GM18858 (cell line): ENCODE measurements at regions not wholly inside any gene's neighbourhood (a gene's known extent, or its start where the extent isn't known, plus 50 kb on each side); places are given as distances from the start of the nearest gene placed in this dataset.
"Not testable (repeated sequence)": the region's sequence is repeated elsewhere in the genome, so short reads cannot be mapped to it uniquely, and the experiment has no call there.

Source experiments
- ATAC-seq: cut with Tn5 transposase; IDR thresholded peaks from one replicate; pipeline ENCODE4 v1.9.1; 2021; ENCODE audit not compliant: unreplicated experiment

DNA sequence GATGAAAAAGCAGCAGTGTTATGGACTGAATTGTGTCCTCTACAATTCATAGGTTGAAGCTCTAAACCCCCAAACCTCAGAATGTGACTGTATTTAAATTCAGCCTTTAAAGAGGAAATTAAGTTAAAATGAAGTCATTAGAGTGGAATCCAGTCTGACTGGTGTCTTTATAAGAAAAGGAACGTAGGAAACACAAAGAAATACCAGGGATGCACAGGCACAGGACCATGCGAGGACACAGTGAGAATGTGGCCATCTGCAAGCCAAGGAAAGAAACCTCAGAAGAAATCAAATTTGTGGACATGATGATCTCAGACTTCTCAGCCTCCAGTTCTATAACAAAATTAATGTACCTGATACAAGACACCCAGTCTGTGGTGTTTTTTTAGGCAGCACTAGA lies 971.2 kb upstream of the CDH9 start:
- no peak for ATAC-seq

DNA sequence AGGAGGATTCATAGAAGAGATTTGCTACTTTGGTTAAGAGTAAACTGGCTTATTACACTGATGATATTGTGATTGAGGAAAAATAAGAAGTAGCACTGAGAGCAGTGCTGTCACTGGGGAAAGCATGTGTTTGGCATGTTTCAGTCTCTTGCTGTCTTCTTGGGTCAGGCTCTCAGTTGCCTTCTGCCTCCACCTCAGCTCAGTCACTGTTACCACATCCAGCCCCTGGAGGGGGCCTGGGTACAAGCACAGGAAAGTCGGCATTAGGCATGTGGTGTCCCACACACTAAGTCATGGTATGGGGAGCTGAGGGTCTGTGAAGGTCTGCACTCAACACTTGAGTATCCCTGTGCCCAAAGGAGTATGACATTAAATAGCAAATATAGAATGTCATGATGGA lies 958.3 kb upstream of the CDH9 start:
- no peak for ATAC-seq

DNA sequence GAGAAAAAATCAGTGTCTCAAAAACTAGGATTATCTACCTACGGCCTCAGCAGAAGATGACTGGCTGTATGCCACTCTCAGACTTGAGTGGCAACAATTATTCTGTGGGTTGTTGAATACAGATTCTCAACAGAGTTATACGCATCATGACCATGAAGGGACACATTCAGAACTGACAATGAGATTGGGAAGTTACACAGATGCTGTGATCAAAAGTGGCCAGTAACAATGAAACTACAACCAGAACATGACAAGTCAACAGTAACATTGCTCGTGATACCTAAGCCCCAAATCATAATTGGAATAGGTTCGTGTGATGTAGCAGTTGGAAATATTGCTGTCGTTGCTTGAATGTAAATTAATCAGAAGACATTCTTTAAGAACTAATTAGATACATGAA lies 957.5 kb upstream of the CDH9 start:
- no peak for ATAC-seq

DNA sequence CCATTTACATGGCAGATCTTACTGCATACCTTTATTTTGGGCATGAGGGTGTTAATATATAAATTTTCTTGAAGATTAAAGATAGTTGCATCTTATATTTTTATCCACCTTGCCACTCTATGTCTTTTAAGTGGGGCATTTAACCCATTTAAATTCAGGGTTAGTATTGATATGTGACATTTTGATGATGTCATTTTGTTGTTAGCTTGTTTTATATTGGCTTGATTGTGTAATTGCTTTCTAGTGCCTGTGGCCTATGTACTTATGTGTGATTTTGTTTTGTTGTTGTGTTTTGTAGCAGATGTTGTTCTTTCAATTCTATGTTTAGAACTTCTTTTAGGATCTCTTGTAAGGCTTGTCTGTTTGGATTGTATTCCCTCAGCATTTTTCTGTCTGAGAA lies 939.9 kb upstream of the CDH9 start:
- ATAC-seq = no peak

DNA sequence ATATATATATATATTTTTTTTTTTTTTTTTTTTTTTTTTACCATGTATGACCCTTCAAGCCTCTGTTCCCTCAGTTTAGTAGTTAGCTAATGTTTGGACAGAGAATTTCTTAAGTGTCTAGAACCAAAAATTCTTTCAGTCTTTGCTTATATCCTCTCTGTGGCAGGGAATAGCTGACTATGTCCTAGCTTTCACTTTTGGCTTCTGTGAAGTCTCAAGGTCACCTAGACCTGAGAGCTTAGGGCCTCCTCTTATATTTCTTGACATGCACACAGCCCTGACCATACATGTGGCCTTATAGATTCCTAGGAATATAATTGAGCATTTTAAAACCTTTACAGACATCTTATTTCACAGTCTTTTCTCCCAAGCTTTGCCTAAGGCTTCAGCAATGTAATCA lies 930.8 kb upstream of the CDH9 start:
- no peak for ATAC-seq

DNA sequence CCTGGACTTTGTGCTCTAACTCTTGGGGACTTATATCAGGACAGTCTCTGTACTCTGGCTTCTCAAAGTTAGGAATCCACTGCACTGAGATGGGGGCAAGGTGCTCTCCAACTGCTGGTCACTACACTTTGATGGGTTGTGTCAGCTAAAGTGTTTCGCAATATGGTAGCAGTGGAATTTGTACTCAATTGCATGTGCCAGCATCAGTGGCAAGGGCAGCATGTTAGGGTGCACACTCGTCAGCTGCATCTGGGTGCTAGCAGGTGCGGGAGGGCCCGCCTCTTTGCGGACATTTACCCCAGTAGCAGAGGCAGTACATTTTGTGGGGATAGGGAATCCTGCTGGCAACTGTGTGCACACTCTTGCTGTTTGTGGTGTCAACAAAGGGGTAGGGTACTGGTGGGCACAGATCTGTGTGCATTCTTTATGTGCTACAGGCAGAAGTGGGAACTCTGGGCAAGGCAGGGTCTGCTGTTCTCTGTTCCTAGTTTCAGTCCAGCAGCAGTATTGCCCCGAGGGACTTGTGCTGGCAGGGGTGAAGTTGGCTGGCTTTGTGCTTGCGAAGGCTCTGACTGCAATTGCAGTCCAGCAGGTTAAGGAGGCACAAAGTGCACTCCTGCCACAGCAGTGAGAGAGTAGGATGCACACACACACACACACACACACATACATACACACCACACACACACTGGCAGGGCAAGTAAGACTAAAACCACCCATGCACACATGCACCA lies 924.8 kb upstream of the CDH9 start:
- no peak for ATAC-seq

DNA sequence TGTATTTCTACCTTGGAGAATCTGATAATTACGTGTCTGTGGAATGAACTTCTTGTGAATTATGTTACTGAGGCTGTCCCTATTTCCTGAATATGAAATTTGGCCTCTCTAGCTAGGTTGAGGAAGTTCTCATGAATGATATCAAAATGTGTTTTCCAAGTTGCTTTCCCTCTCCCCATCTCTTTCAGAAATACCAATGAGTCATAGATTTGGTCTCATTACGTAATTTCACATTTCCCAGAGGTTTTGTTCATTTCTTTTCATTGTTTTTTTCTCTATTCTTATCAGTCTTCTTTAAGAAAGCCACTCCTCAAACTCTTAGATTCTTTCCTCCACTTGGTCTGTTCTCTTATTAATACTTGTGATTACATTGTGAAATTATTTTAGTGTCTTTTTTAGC lies 923.8 kb upstream of the CDH9 start:
- no peak for ATAC-seq

DNA sequence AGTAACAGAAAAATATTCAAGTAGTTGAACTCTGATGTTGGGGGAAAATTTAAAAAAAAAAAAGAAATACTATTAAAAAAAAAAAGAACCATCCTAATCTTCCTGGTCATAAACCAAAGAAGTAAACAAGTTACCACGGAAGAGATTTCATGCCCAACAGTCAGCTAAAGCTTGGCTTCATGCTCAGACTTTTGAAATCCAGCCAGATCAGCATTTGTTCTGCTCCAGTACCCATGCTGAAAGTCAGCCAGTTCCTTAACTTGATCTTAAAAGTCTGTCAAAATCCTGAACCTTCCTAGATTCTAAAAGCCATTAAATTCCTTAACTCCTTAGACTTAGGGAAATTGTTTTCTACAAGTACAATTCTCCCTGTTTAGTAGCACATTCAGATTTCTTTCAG lies 908.7 kb upstream of the CDH9 start:
- no peak for ATAC-seq

DNA sequence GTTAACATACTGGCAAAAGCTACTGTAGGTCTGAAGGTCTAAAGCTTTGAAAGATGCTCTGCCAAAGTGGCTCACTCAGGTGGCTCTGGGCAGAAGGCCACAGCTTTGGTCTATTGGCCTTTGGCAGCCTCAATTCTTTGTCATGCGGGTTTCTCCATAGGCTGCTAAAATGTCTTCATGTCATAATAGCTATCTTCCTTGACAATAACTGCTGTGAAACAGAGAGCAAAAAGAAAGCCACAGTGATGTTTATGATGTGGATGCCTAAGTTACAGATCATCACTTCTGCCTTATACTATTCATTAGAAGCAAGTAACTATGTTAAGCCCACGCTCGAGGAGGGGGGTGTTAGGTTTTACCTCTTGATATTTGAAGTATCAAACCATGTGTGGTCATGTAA lies 906.1 kb upstream of the CDH9 start:
- no peak for ATAC-seq

DNA sequence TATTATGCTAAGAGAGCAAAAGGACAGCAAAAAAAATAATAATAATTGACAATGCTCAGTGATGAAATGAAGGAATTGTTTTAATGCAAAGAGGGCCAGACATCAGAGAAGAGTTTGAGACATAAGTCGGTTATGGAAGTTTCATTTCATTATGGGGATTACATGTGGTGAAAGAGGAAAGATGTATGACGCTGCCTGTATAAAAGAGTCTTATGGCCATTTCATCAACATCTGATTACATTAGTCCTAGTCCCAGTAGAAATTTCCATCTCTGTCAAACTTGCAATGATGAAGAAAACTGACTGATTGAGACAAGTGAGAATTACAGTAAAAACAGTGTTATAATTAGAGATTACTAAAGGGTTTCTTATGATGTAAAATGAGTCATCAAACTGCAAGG lies 900.6 kb upstream of the CDH9 start:
- ATAC-seq = no peak

DNA sequence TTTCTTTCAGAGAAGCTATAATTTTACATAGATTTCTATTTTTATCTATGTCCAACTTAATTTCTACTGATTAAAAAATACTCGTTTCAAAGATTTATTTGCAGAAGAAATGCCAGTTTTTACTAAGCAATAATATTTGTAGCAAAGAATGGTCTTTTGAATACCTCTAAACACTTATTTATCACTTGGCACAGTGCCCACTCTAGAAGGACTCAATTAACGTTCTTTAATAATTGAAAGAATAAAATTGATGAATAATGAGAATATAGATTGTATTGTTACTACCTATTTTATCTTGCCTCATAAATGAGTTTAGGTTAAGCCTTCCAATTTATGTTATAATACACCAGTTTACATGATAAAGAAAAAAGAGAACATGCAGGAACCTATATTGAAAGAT lies 889.7 kb upstream of the CDH9 start:
- no peak for ATAC-seq

DNA sequence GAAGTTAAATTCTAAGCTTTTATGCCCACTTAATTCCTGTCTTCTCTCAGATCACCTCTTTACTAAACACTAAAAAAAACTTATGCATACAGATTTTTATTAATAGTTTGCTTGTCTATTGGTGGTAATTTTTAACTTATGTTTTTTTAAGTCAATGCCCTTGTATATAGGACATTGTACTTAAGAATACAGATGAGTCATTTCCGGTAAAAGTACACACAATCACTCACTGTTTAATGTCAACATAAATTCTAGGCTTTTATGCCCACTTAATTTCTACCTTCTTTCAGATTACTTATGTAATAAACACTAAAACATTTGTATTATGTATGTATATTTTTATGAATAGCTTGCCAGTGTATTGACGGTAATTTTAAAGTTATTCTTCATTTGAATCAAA lies 872.8 kb upstream of the CDH9 start:
- no peak for ATAC-seq

DNA sequence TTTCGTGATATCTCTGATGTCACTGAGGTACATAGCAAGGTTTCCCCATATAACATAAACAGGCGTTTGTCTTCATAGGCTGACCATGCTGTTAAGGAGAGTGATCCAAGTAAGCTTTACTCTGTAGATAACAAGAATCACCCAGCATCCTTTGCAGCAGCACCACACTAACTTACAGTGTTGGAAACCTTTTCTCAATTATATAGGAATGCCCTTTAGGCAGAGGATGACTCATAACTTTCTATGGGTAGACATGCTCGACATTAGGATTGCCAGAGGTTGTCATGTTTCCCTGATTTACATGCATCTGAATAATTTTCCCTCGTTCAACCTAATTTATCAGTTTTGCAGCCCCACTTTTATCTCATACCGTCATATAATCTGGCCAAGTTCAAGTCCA lies 870.0 kb upstream of the CDH9 start:
- no peak for ATAC-seq

DNA sequence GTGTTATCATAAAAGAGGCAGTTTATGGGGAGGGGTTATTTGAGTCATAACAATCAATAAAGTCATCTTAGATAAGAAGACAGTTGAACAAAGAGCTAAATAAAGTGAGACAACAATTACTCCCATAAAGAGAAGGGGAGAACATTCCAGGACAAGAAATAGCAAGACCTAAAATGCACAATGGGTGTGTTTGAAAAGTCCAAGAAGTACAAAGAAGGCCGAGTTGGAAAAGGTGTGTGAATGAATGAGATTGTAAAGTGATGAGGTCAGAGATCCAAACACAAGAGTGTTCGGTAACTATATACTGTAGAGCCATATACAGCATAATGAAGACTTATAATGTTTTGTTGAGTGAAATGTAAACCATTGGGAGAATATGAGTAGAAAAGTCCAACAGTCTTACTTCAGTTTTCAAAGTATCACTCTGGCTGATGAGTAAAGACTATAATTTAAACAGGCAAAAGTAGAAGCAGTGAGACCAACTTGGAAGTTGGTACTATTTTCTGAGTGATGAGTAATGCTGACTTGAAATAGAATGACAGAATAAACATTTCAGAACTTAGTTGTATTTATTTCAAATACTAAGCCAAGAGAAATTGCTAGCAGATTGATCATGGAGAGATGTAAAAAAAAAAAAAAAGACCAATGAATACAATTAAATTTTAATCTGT lies 868.7 kb upstream of the CDH9 start:
- ATAC-seq = no peak

DNA sequence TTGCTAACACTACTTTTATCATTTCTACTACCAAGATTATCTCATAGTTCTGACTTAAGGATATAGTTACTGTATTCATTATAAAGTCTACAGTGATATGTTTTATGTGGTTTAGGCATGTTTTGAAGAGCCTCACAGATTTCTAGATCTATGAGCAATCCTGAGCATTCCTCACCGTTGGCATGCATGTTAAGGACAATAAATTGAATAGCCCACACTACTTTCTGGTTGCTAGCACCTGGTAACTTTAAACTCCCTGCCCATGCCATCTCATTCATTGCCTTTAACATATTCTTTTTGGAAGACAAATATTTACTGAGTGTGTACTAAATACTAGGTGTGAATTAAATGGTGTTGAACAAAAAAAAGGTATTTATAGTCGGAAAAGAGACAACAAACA lies 868.1 kb upstream of the CDH9 start:
- ATAC-seq = no peak

DNA sequence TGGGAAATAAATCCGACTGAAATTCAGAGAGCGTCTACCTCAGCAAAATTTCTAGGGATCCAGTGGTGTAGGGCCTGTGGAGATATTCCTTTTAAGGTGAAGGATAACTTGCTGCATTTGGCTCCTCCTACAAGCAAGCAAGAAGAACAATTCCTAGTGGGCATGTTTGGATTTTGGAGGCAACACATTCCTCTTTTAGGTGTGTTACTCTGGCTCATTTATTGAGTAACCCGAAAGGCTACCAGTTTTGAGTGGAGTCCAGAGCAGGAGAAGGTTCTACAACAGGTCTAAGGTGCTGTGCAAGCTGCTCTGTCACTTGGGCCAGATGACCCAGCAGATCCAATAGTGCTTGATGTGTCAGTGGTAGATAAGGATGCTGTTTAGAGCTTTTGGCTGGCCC lies 862.4 kb upstream of the CDH9 start:
- ATAC-seq = no peak

DNA sequence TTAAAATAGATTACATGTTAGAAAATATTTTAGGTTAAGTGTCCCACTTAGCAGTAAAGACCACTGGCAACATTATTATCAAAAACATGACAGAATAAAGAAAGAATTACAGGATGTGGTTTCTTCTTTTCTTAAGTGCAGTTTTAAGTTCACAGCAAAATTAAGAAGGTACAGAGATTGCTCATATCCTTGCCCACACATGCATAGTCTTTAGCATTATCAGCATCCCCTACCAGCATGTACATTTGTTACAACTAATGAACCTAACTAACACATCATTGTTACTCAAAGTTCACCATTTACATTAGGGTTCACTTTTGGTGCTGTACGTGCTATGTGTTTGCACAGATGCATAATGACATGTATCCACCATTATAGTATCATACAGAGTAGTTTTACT lies 837.7 kb upstream of the CDH9 start:
- no peak for ATAC-seq

DNA sequence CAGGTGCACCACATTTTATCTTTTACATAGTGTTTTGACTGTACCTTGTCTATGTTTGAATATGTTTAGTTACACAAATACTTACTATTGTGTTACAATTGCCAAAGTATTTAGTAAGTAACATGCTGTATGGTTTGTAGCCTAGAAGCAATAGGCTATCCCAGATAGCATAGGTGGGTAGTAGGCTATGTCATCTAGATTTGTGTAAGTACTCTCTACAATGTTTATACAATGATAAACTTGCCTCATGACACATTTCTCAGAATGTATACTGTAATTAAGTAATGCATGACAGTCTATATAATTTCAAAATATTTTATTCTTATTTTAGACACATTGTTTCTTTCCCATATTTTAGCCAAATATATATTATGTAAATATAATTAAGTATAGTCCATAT lies 836.8 kb upstream of the CDH9 start:
- no peak for ATAC-seq

DNA sequence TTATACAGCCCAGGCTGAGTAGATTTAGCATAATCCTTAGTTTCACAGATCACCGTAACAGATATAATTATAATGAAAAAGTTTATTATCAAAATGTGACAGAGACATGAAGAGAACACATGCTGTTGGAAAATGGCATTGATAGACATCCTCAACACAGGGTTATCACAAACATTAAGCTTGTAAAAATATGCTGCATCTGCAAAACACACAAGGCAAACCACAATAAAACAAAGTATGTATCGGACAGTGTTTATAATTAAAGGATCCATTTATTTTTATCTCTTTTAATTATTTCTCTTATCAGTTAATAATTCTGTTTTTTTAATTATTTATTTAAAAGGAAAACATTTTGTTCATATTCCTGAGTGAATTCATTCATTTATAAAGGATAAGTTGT lies 829.9 kb upstream of the CDH9 start:
- no peak for ATAC-seq

DNA sequence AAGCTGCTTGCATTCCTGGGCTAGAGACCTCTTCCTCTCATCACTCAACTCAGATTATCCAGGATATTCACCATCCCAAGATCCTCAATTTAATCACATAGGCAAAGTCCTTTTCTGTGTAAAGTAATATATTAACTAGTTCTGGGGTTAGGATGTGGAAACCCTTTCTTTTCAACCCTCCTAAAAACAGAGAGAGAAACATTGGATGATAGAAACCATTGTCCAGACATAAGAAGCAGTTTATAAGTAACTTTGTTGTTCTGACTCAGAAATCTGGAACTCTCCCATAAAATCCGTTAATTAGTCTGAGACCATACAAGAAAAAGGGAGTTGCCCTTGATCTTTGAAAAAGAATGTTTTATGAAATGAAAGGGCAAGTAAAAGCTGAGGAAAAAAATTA lies 817.1 kb upstream of the CDH9 start:
- no peak for ATAC-seq

DNA sequence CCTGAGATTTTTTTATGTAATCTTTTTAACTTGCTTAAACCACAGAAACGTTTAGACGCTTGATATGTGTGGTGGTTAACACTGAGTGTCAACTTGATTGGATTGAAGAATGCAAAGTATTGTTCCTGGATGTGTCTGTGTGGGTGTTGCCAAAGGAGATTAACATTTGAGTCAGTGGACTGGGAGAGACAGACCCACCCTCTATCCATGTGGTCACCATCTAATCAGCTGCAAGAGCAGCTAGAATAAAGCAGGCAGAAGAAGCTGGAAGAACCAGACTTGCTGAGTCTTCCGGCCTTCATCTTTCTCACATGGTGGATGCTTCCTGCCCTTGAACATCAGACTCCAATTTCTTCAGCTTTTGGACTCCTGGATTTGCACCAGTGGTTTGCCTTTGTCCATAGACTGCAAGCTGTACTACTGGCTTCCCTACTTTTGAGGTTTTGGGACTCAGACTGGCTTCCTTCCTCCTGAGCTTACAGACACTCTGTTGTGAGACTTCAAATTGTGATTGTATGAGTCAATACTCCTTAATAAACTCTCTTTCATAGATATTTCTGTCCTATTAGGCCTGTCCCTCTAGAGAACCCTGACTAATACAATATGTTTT lies 816.0 kb upstream of the CDH9 start:
- no peak for ATAC-seq

DNA sequence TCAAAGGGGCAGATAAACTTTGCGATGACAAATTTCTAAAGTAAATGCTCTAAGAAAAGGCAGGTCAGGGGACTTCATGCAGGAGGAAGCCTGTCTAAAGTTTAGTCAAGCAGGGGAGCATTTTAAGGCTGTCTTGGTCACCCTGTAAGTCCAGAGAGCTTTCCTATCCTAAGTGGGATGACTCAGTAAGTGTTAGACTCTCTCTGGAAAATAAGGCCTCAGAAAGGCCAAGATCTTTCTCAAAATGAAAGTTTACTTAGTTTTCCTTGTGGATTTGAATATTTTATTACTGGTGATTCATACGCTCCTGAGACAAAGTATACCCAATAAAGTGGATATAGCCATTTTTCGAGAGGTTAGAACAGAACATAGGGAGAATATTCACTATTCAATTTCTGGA lies 806.9 kb upstream of the CDH9 start:
- no peak for ATAC-seq

DNA sequence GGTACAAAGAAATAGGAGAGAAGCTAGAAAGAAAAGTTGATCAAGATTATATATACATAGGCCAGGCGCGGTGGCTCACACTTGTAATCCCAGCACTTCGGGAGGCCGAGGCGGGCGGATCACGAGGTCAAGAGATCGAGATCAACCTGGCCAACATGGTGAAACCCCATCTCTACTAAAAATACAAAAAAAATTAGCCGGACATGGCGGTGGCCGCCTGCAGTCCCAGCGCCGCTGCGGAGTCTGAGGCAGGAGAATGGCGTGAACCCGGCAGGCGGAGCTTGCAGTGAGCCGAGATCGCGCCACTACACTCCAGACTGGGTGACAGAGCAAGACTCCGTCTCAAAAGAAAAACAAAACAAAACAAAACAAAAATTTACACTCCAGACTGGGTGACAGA lies 798.3 kb upstream of the CDH9 start:
- ATAC-seq = not testable (repeated sequence)
